BLaER1 (cell line): ENCODE measurements at regions not wholly inside any gene's neighbourhood (a gene's known extent, or its start where the extent isn't known, plus 50 kb on each side); places are given as distances from the start of the nearest gene placed in this dataset.

Experiments used
- H3K27ac ChIP-seq: shearing (Covaris generic); formaldehyde crosslinking; 2 replicates; pipeline ENCODE4 v1.8.1; 2022
- H3K27me3 ChIP-seq: shearing (Covaris generic); formaldehyde crosslinking; 2 replicates; pipeline ENCODE4 v1.8.1; 2022
- H3K36me3 ChIP-seq: shearing (Covaris generic); formaldehyde crosslinking; 2 replicates; pipeline ENCODE4 v1.8.1; 2022
- H3K4me1 ChIP-seq: shearing (Covaris generic); formaldehyde crosslinking; 2 replicates; pipeline ENCODE4 v1.8.1; 2022
- H3K4me2 ChIP-seq: shearing (Covaris generic); formaldehyde crosslinking; 2 replicates; pipeline ENCODE4 v1.8.1; 2022
- H3K4me3 ChIP-seq: shearing (Covaris generic); formaldehyde crosslinking; 2 replicates; pipeline ENCODE4 v1.8.1; 2022
- H3K9ac ChIP-seq: shearing (Covaris generic); formaldehyde crosslinking; 2 replicates; pipeline ENCODE4 v1.8.1; 2022
- H3K9me3 ChIP-seq: shearing (Covaris generic); formaldehyde crosslinking; 2 replicates; pipeline ENCODE4 v1.8.1; 2022
- H4K20me1 ChIP-seq: shearing (Covaris generic); formaldehyde crosslinking; 2 replicates; pipeline ENCODE4 v1.8.1; 2022
- Cebpa-rat ChIP-seq: shearing (Covaris generic); IDR thresholded peaks from 2 replicates; pipeline ENCODE4 v1.8.1; 2022

GRCh38 chr4:75249739-75250138 is 264.5 kb downstream of the RCHY1 start:
- no peak for TF ChIP-seq Cebpa-rat
- Histone ChIP-seq H3K4me1 (peaks cover 14% of the 10 kb centered on the region), H3K27me3 (no peaks in the 10 kb centered on the region), H3K36me3 (no peaks in the 10 kb centered on the region), H3K27ac (no peak overlapping the region), H3K4me3 (no peak overlapping the region), H3K9me3 (no peaks in the 10 kb centered on the region), H3K9ac (no peak overlapping the region), H4K20me1 (no peaks in the 10 kb centered on the region), H3K4me2 (no peak overlapping the region)

DNA sequence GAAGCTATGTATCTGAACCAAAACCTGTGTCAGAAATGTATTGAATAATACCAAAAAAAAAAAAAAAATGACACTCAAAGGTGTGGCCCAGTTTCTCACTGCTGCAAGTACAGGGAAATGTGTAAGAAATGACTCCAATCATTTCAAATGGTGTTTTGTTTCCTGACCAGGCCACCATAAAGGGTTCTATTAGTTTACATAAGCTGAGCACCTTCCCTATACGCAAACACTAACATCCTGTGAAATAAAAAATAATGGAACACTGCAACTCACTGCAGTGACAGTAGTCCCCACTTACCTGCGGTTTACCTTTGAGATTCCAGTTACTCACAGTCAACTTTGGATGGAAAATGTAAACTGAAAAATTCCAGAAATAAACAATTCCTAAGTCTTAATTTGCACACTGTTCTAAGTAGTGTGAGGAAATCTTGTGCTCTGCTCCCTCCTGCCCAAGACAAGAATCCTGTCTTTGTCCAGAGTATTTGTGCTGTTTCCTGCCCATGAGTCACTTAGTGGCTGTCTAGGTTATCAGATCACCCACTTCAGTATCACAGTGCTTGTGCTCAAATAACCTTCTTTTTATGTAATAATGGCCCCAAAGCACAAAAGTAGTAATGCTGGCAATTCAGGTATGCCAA is 265.3 kb downstream of the RCHY1 start:
- Histone ChIP-seq H3K9ac (no peak overlapping the region), H3K27me3 (no peaks in the 10 kb centered on the region), H3K4me3 (no peak overlapping the region), H3K9me3 (no peaks in the 10 kb centered on the region), H3K27ac (no peak overlapping the region), H3K4me1 (peaks cover 14% of the 10 kb centered on the region), H4K20me1 (no peaks in the 10 kb centered on the region), H3K36me3 (no peaks in the 10 kb centered on the region), H3K4me2 (no peak overlapping the region)
- TF ChIP-seq Cebpa-rat: no peak

DNA sequence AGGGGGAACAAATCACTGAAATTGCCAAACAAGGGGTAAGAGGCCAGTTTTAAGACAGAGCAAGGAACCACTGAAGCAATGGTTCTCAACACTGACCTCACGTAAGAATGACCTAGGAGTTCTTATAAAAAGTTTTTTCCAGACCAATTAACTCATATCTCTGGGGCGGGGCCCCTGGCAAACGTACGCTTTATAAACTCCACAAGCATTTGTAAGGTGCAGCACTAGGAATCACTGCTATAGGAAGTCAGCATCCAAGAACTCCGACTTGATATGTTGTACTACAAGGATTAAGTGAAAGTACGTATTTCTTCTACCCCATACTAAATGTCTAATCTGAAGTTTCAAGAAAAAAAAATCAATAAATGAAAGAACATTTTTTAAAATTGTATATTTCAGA is 269.9 kb downstream of the RCHY1 start:
- Histone ChIP-seq H3K9ac (no peak overlapping the region), H3K9me3 (peaks cover under 1% of the 10 kb centered on the region; the same call in 1 of the 2 replicates), H4K20me1 (no peaks in the 10 kb centered on the region), H3K36me3 (no peaks in the 10 kb centered on the region), H3K27me3 (no peaks in the 10 kb centered on the region), H3K27ac (no peak overlapping the region), H3K4me3 (no peak overlapping the region), H3K4me2 (no peak overlapping the region), H3K4me1 (no peaks in the 10 kb centered on the region)
- no peak for TF ChIP-seq Cebpa-rat

GRCh38 chr4:75243570-75243969 is 270.6 kb downstream of the RCHY1 start:
- no peak overlapping the region for H3K4me3 ChIP-seq
- H3K36me3 ChIP-seq: no peaks in the 10 kb centered on the region
- peaks cover 3% of the 10 kb centered on the region; the same call in 1 of the 2 replicates for H3K9me3 ChIP-seq
- H3K4me2 ChIP-seq: no peak overlapping the region
- H3K9ac ChIP-seq: no peak overlapping the region
- no peak overlapping the region for H3K27ac ChIP-seq
- TF ChIP-seq Cebpa-rat: no peak
- H3K27me3 ChIP-seq: no peaks in the 10 kb centered on the region
- no peaks in the 10 kb centered on the region for H3K4me1 ChIP-seq
- no peaks in the 10 kb centered on the region for H4K20me1 ChIP-seq

DNA sequence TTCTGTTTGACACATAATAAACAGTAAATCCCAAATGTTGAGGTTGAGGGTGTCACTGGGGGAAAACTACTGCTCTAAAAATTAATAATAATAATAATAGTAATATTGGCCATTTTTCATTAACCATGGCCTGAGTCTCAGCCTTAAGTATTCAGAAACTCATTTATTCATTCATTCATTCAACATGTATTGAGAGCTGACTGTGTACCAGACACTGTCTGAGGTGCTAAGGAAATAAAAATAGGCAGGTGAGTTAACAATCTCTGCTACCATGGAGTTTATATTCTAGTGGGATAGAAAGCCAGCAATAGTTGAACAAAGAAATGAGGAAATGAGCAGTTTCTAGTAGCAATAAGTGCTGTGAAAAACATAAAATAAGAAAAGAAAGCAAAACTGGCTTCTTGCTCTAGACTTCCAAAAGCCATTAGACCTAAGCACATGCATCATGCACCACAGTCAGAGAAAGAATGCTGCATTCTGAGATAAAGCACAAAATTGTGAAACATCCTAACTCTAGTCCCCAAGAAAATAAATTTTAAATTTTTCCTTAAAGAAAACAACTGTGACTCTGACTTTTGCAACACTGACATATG is 278.7 kb downstream of the RCHY1 start:
- TF ChIP-seq Cebpa-rat: no peak
- H3K9ac ChIP-seq: no peak overlapping the region
- H3K4me1 ChIP-seq: no peaks in the 10 kb centered on the region
- no peaks in the 10 kb centered on the region for H3K27me3 ChIP-seq
- H3K4me3 ChIP-seq: no peak overlapping the region
- no peak overlapping the region for H3K4me2 ChIP-seq
- no peak overlapping the region for H3K27ac ChIP-seq
- no peaks in the 10 kb centered on the region for H4K20me1 ChIP-seq
- H3K36me3 ChIP-seq: no peaks in the 10 kb centered on the region
- H3K9me3 ChIP-seq: peaks cover 3% of the 10 kb centered on the region; the same call in 1 of the 2 replicates

DNA sequence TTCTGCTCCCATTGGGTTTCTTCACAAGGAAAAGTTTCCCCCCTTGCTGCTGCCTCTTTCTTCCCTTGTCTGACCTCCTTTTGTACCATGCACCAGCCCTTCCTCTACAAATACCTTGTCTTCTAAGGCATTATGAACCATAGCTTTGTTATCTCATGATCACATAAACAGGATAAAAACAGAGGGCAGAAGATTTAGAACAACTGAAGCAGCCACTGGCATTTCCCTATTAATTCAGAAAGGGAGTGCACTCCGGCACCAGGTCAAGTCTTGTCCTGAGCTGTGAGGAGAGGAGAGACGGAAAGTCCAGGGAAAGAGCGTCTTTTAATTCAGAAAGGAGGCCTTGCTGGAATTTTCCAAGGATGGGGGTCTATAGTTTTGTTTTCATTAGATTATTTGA is 281.7 kb downstream of the RCHY1 start:
- Histone ChIP-seq H3K4me3 (no peak overlapping the region), H3K36me3 (no peaks in the 10 kb centered on the region), H3K9me3 (no peaks in the 10 kb centered on the region), H3K4me1 (no peaks in the 10 kb centered on the region), H3K9ac (no peak overlapping the region), H3K4me2 (no peak overlapping the region), H3K27ac (no peak overlapping the region), H3K27me3 (no peaks in the 10 kb centered on the region), H4K20me1 (no peaks in the 10 kb centered on the region)
- TF ChIP-seq Cebpa-rat: no peak

DNA sequence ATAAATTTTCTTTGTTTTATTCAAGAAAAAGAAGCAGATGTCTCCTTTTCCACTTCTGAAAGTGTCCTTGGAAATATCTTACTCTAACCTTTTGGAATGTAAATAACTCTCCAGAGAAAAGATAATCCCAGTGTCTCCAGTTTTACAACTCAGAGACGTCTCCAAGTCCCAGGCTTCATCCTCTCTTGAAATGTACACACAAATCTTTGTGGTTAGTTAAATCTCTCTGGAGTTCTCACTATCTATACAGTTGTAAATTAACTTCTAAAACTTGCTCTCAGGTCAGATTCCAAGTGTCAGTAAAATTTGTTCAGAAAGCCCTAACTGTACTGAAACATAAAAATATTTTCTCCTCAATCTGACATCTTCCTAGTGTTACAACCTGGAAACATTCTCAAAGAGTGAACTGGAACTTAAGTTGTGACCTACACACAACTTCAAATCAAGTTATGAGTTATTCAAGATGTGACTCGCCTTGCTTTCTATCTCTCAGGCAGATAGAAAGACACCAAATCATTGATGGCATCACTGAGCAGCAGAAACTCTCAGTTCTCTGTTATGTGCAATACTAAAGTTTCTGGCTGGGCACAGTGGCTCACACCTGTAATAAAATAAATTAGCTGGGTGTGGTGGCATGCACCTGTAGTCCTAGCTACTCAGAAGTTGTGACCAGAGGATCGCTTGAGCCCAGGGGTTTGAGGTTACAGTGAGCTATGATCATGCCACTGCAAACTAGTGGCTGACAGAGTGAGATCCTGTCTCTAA is 284.2 kb downstream of the RCHY1 start:
- Histone ChIP-seq H3K9me3 (no peaks in the 10 kb centered on the region; the same call in 1 of the 2 replicates), H3K4me3 (no peak overlapping the region), H3K27ac (no peak overlapping the region), H3K36me3 (no peaks in the 10 kb centered on the region), H3K9ac (no peak overlapping the region), H3K4me1 (no peaks in the 10 kb centered on the region), H4K20me1 (no peaks in the 10 kb centered on the region), H3K27me3 (no peaks in the 10 kb centered on the region), H3K4me2 (no peak overlapping the region)
- TF ChIP-seq Cebpa-rat: no peak

DNA sequence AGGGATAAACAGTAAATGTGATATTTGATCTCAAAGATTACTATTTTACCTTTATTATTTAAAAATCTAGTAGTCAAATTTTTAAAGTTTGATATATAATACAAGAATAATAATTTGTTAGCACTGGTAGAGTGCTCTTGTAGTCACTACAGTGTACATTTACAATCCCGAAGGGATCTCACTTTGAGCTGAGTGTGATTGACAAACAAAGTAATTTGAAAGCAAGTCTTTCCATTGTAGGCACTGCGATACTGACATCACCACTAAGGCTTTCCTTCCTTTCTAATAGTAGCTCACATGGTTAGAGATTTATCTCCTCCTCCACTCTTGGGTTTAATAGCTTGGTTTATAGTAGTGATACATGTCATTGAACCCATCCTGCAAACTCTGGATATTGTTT is 280.6 kb downstream of the PARM1 start:
- no peak for TF ChIP-seq Cebpa-rat

DNA sequence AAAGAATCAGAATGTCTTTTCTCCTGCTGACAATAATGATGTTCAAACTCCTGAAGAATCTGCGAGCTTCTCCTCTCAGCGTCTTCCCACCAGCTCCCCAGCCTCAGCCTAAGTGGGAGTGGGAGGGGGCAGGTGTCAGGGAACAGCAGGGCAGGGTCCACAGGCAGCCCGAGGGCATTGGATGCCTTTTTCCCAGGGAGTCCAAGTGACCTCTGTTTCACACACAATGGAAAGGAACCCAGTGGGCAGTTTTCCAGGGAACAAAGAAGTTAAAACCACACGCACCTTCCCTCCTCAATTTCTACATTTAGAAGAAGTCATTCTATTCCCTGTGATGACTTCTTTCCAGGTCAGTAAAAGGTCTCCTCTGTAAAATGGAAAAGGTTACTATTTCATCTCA is 278.5 kb downstream of the PARM1 start:
- Histone ChIP-seq H3K4me1 (no peaks in the 10 kb centered on the region), H3K27ac (no peak overlapping the region), H3K36me3 (no peaks in the 10 kb centered on the region), H4K20me1 (no peaks in the 10 kb centered on the region), H3K4me3 (no peak overlapping the region), H3K4me2 (no peak overlapping the region), H3K9me3 (no peaks in the 10 kb centered on the region), H3K9ac (no peak overlapping the region), H3K27me3 (no peaks in the 10 kb centered on the region)
- no peak for TF ChIP-seq Cebpa-rat

More for the DNA sequence above, 280.6 kb downstream of the PARM1 start:
- H3K27ac ChIP-seq: no peak overlapping the region
- H3K9ac ChIP-seq: no peak overlapping the region
- no peaks in the 10 kb centered on the region for H4K20me1 ChIP-seq
- H3K4me1 ChIP-seq: no peaks in the 10 kb centered on the region
- H3K4me2 ChIP-seq: no peak overlapping the region
- H3K27me3 ChIP-seq: no peaks in the 10 kb centered on the region
- no peaks in the 10 kb centered on the region for H3K9me3 ChIP-seq
- H3K36me3 ChIP-seq: no peaks in the 10 kb centered on the region
- no peak overlapping the region for H3K4me3 ChIP-seq

- H3K4me1 ChIP-seq: no peaks in the 10 kb centered on the region
- no peak overlapping the region for H3K4me2 ChIP-seq
- no peak overlapping the region for H3K9ac ChIP-seq
- H3K36me3 ChIP-seq: no peaks in the 10 kb centered on the region
- H3K9me3 ChIP-seq: no peaks in the 10 kb centered on the region
- no peak overlapping the region for H3K4me3 ChIP-seq
- H3K27me3 ChIP-seq: no peaks in the 10 kb centered on the region
- no peak overlapping the region for H3K27ac ChIP-seq
- no peak for TF ChIP-seq Cebpa-rat
- no peaks in the 10 kb centered on the region for H4K20me1 ChIP-seq
These were observed 275.0 kb downstream of the PARM1 start for GRCh38 chr4:75207902-75208301.
